Fibroblast of villous mesenchyme (primary cell): ENCODE measurements at regions not wholly inside any gene's neighbourhood (a gene's known extent, or its start where the extent isn't known, plus 50 kb on each side); places are given as distances from the start of the nearest gene placed in this dataset.

ENCODE experiments used
- DNase-seq: peaks from one replicate; pipeline ENCODE4 v3.0.0-alpha.2; 2010; ENCODE audit warnings: low read depth
- H3K4me3 ChIP-seq: 2 replicates; pipeline ENCODE4 v1.5.1; 2011; ENCODE audit warnings: low read depth, mild to moderate bottlenecking, low read length
- TF ChIP-seq, protein P1 (sequence below): IDR thresholded peaks from 2 replicates; pipeline ENCODE4 v1.5.1; 2012; ENCODE audit warnings: low read depth, mild to moderate bottlenecking, low read length; ENCODE audit not compliant: insufficient read depth

- H3K4me3 ChIP-seq, result no peak overlapping the region
- TF ChIP-seq, protein P1, sequence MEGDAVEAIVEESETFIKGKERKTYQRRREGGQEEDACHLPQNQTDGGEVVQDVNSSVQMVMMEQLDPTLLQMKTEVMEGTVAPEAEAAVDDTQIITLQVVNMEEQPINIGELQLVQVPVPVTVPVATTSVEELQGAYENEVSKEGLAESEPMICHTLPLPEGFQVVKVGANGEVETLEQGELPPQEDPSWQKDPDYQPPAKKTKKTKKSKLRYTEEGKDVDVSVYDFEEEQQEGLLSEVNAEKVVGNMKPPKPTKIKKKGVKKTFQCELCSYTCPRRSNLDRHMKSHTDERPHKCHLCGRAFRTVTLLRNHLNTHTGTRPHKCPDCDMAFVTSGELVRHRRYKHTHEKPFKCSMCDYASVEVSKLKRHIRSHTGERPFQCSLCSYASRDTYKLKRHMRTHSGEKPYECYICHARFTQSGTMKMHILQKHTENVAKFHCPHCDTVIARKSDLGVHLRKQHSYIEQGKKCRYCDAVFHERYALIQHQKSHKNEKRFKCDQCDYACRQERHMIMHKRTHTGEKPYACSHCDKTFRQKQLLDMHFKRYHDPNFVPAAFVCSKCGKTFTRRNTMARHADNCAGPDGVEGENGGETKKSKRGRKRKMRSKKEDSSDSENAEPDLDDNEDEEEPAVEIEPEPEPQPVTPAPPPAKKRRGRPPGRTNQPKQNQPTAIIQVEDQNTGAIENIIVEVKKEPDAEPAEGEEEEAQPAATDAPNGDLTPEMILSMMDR, result no peak
- DNase-seq, result no peak
Measured at GRCh38 chr9:18233311-18233710, 240.6 kb upstream of the ADAMTSL1 start.

GRCh38 chr9:18233776-18234445 lies 240.0 kb upstream of the ADAMTSL1 start:
- H3K4me3 ChIP-seq, result no peak overlapping the region
- TF ChIP-seq, protein P1, result no peak
- DNase-seq, result no peak

DNA sequence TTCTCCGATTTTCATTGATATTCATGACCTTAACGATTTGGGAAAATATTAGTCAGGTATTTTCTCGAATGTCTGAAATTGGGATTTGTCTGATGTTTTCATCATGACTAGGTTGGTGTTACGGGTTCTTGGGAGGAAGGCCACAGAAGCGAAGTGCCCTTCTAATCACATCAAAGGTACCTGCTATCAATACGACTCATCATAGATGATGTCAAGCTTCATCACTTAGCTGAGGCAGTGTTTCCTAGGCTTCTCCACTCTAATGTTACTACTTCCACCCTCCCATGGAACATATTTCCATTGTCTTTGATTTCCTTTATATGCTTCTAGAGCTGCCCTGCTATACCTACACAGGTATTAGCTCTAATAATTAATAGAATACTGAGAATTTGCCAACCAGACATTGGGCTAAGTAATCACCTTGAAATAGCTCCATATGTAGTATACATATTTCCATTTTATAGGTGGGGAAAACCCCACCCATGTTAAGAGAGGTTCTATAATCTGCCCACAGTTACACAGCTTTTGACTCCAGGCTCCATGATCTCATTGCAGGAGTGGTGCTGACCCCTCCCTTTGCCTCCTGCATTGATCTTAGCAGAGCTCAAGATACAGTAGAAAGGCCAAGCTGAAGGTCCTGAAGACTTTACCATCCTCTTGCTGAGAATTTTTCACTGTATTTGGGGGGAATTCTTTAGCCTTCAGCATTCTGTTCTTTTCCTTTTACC lies 238.6 kb upstream of the ADAMTSL1 start:
- TF ChIP-seq, protein P1, result no peak
- DNase-seq, result no peak
- H3K4me3 ChIP-seq, result no peak overlapping the region

DNA sequence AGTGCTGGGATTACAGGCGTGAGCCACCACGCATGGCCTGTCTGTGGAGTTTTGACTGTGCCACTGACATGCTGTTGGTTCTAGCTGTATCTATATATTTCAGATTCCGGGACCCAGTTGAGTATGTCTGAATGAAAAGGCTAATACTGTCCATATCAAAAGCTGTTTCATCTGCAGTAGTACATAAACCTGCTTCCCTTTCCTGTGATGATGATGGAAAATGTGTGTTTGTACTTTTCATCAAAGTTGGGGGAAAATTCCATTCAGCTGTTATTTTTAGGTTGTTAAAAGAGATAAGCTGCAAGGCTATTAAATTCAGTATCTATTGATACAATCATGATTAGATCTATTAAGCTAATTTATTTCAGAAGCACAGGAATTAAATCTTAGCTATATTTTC lies 237.6 kb upstream of the ADAMTSL1 start:
- no peak overlapping the region for H3K4me3 ChIP-seq
- DNase-seq, result no peak
- TF ChIP-seq, protein P1, result no peak

GRCh38 chr9:18237776-18238175 lies 236.2 kb upstream of the ADAMTSL1 start:
- DNase-seq, result no peak
- no peak overlapping the region for H3K4me3 ChIP-seq
- TF ChIP-seq, protein P1, result no peak

DNA sequence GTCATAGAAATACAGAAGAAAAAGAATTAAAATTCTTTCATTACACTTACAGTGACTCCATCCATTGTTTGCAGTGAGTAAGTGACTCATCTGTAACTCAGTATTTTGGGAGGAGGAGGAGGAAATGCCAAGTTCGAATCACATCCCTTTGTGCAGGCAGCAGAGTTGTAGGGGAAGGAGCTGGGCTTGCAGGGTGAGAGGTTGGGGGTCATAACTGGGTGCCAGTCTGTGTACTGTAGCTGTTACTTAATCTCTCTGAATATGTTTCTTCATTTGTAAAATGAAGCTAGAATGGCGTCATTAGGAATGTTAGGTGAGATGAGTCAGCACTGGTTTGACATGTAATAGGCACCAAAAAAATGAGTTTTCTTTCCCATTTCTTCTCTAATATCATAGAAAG lies 235.7 kb upstream of the ADAMTSL1 start:
- H3K4me3 ChIP-seq, result no peak overlapping the region
- TF ChIP-seq, protein P1, result no peak
- DNase-seq, result peak; percentile 51
